MM.1S (cell line): ENCODE measurements at regions not wholly inside any gene's neighbourhood (a gene's known extent, or its start where the extent isn't known, plus 50 kb on each side); places are given as distances from the start of the nearest gene placed in this dataset.
"Not testable (repeated sequence)": the region's sequence is repeated elsewhere in the genome, so short reads cannot be mapped to it uniquely, and the experiment has no call there.

Experiments
- DNase-seq: peaks from one replicate; pipeline ENCODE4 v3.0.0-alpha.2; 2015
- H2AFZ ChIP-seq: fragments of 300-600 bp; sonication (generic); 2 replicates; pipeline ENCODE4 v1.6.0; 2016; ENCODE audit warnings: antibody characterized with exemption, low read length
- H3F3A ChIP-seq: fragments of 300-600 bp; sonication (generic); 2 replicates; pipeline ENCODE4 v1.6.1; 2016; ENCODE audit warnings: mild to moderate bottlenecking, antibody characterized with exemption, low read length, moderate library complexity, mixed read lengths; ENCODE audit not compliant: insufficient read depth
- H3K27ac ChIP-seq: fragments of 300-600 bp; sonication (generic); 2 replicates; pipeline ENCODE4 v1.5.1; 2016; ENCODE audit warnings: mild to moderate bottlenecking, low read length
- H3K27me3 ChIP-seq: fragments of 300-600 bp; sonication (generic); replicated peaks from 2 replicates; pipeline ENCODE4 v1.6.0; 2016; ENCODE audit warnings: low read length; ENCODE audit not compliant: insufficient read depth
- H3K36me3 ChIP-seq: fragments of 300-600 bp; sonication (generic); replicated peaks from 2 replicates; pipeline ENCODE4 v1.6.1; 2016; ENCODE audit warnings: mild to moderate bottlenecking, low read length, mixed read lengths; ENCODE audit not compliant: insufficient read depth
- H3K4me1 ChIP-seq: fragments of 300-600 bp; sonication (generic); 2 replicates; pipeline ENCODE4 v1.6.1; 2016; ENCODE audit warnings: low read length, mixed read lengths
- H3K4me2 ChIP-seq: fragments of 300-600 bp; sonication (generic); 2 replicates; pipeline ENCODE4 v1.6.0; 2016; ENCODE audit warnings: low read depth, low read length
- H3K4me3 ChIP-seq: fragments of 300-600 bp; sonication (generic); 2 replicates; pipeline ENCODE4 v1.5.1; 2016; ENCODE audit warnings: low read length, mixed read lengths
- H3K79me2 ChIP-seq: fragments of 300-600 bp; sonication (generic); 2 replicates; pipeline ENCODE4 v1.6.1; 2016; ENCODE audit warnings: mixed run types, low read length, mixed read lengths
- H3K9ac ChIP-seq: fragments of 300-600 bp; sonication (generic); 2 replicates; pipeline ENCODE4 v1.6.1; 2016; ENCODE audit warnings: low read length, mixed read lengths
- H3K9me2 ChIP-seq: fragments of 300-600 bp; sonication (generic); replicated peaks from 2 replicates; pipeline ENCODE4 v1.6.1; 2016; ENCODE audit warnings: mild to moderate bottlenecking, low read length, mixed read lengths; ENCODE audit not compliant: insufficient read depth
- H3K9me3 ChIP-seq: fragments of 300-600 bp; sonication (generic); replicated peaks from 2 replicates; pipeline ENCODE4 v1.6.1; 2016; ENCODE audit warnings: mild to moderate bottlenecking, low read length, mixed read lengths; ENCODE audit not compliant: insufficient read depth
- H4K20me1 ChIP-seq: fragments of 300-600 bp; sonication (generic); 2 replicates; pipeline ENCODE4 v1.6.1; 2016; ENCODE audit warnings: mild to moderate bottlenecking, low read length, moderate library complexity, mixed read lengths; ENCODE audit not compliant: insufficient read depth
- CTCF ChIP-seq: fragments of 300-600 bp; sonication (generic); IDR thresholded peaks from 2 replicates; pipeline ENCODE4 v1.5.1; 2016; ENCODE audit warnings: antibody characterized with exemption, low read length, mixed read lengths
- EZH2 ChIP-seq: fragments of 300-600 bp; sonication (generic); optimal IDR thresholded peaks from 2 replicates; pipeline ENCODE3; 2017; ENCODE audit warnings: low read depth, mild to moderate bottlenecking, antibody characterized with exemption, low read length, mixed read lengths
- EZH2phosphoT487 ChIP-seq: fragments of 300-600 bp; sonication (generic); IDR thresholded peaks from 2 replicates; pipeline ENCODE4 v1.6.1; 2018; ENCODE audit warnings: antibody characterized with exemption, low read length

GRCh38 chr1:82782599-82782998 is 981.9 kb downstream of the ADGRL2 start:
- Histone ChIP-seq H3K4me3 (no peak overlapping the region), H3K9me2 (no peaks in the 10 kb centered on the region), H3K36me3 (no peaks in the 10 kb centered on the region), H4K20me1 (no peaks in the 10 kb centered on the region), H3K27me3 (no peaks in the 10 kb centered on the region), H3K4me2 (no peak overlapping the region), H3K79me2 (no peaks in the 10 kb centered on the region), H3F3A (no peaks in the 10 kb centered on the region), H3K27ac (no peak overlapping the region), H3K9me3 (no peaks in the 10 kb centered on the region), H3K9ac (no peak overlapping the region), H2AFZ (no peak overlapping the region), H3K4me1 (no peaks in the 10 kb centered on the region)
- no peak for DNase-seq
- TF ChIP-seq EZH2 (no peak), EZH2phosphoT487 (no peak), CTCF (no peak)

- Histone ChIP-seq H3K4me3 (no peak overlapping the region), H3K4me2 (no peak overlapping the region), H3K79me2 (no peaks in the 10 kb centered on the region), H3K36me3 (no peaks in the 10 kb centered on the region), H4K20me1 (no peaks in the 10 kb centered on the region), H2AFZ (no peak overlapping the region), H3K27me3 (no peaks in the 10 kb centered on the region), H3K9me2 (no peaks in the 10 kb centered on the region), H3K9me3 (no peaks in the 10 kb centered on the region), H3F3A (no peaks in the 10 kb centered on the region), H3K9ac (no peak overlapping the region), H3K27ac (no peak overlapping the region), H3K4me1 (no peaks in the 10 kb centered on the region)
- TF ChIP-seq CTCF: peak; percentile 22
- TF ChIP-seq EZH2: no peak
- DNase-seq: no peak
Measured at GRCh38 chr1:82778612-82779011, 977.9 kb downstream of the ADGRL2 start.

- TF ChIP-seq EZH2: no peak
- no peak for TF ChIP-seq EZH2phosphoT487
- no peak for TF ChIP-seq CTCF
Measured at GRCh38 chr1:82777240-82777639, 976.5 kb downstream of the ADGRL2 start.

GRCh38 chr1:82776730-82777129 is 976.0 kb downstream of the ADGRL2 start:
- not testable (repeated sequence) for H3K4me2 ChIP-seq, H2AFZ ChIP-seq, H3K27ac ChIP-seq, H3K9me2 ChIP-seq, H3K79me2 ChIP-seq, H3K4me1 ChIP-seq, H3K27me3 ChIP-seq, DNase-seq, H3K9ac ChIP-seq, H4K20me1 ChIP-seq, H3K36me3 ChIP-seq, H3F3A ChIP-seq, H3K9me3 ChIP-seq, H3K4me3 ChIP-seq

More at GRCh38 chr1:82777240-82777639, 976.5 kb downstream of the ADGRL2 start:
- Histone ChIP-seq H3K9ac (no peak overlapping the region), H3K4me2 (no peak overlapping the region), H3F3A (no peaks in the 10 kb centered on the region), H2AFZ (no peak overlapping the region), H3K9me3 (no peaks in the 10 kb centered on the region), H3K27me3 (no peaks in the 10 kb centered on the region), H3K9me2 (no peaks in the 10 kb centered on the region), H3K79me2 (no peaks in the 10 kb centered on the region), H4K20me1 (no peaks in the 10 kb centered on the region), H3K36me3 (no peaks in the 10 kb centered on the region), H3K4me3 (no peak overlapping the region), H3K4me1 (no peaks in the 10 kb centered on the region), H3K27ac (no peak overlapping the region)
- no peak for DNase-seq
